ENCODE measurements at regions not wholly inside any gene's neighbourhood (a gene's known extent, or its start where the extent isn't known, plus 50 kb on each side); places are given as distances from the start of the nearest gene placed in this dataset.

DNA sequence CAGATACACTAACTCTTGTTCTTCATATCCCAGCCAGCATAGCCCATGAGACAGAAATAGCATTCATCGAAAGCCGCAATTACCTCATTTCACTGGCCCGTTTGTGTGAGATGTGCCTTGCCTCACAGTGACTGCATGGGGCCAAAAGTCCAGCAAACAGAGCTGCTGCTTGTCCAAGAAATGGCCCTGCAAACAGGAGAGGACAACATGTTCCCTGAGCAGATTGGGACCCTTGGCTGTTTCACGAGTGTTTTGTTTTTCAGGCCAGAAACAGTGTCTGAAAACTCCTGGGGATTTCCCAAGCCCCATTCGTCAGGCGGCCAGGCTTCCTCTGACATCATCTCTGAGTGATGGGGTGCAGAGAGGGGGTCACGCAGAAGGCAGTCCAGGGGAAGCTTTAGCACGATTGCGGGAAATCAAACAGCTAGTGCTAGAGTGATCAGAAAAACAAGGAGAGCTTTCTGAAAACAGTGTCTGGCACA, 503.6 kb upstream of the PAPPA start:
- ATAC-seq: no peak
- TF ChIP-seq, protein P1, sequence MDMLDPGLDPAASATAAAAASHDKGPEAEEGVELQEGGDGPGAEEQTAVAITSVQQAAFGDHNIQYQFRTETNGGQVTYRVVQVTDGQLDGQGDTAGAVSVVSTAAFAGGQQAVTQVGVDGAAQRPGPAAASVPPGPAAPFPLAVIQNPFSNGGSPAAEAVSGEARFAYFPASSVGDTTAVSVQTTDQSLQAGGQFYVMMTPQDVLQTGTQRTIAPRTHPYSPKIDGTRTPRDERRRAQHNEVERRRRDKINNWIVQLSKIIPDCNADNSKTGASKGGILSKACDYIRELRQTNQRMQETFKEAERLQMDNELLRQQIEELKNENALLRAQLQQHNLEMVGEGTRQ (CRISPR knock-in tag; IDR thresholded peaks at IDR 0.05): no peak
- TF ChIP-seq ZNF416 (CRISPR knock-in tag; IDR thresholded peaks at IDR 0.05) (no peak), ETV6 (CRISPR knock-in tag; IDR thresholded peaks at IDR 0.05) (no peak), E2F1 (CRISPR knock-in tag; IDR thresholded peaks at IDR 0.05) (no peak), HMGXB4 (CRISPR knock-in tag; IDR thresholded peaks at IDR 0.05) (no peak), TCF7 (CRISPR knock-in tag; IDR thresholded peaks at IDR 0.05; ENCODE audit: low read depth) (no peak), ZBTB21 (CRISPR knock-in tag; IDR thresholded peaks at IDR 0.05; ENCODE audit: borderline replicate concordance) (no peak), E2F4 (CRISPR knock-in tag; IDR thresholded peaks at IDR 0.05; ENCODE audit: borderline replicate concordance, low read depth) (no peak), FOXP1 (CRISPR knock-in tag; IDR thresholded peaks at IDR 0.05; ENCODE audit: borderline replicate concordance) (no peak)
- TF ChIP-seq, protein P2, sequence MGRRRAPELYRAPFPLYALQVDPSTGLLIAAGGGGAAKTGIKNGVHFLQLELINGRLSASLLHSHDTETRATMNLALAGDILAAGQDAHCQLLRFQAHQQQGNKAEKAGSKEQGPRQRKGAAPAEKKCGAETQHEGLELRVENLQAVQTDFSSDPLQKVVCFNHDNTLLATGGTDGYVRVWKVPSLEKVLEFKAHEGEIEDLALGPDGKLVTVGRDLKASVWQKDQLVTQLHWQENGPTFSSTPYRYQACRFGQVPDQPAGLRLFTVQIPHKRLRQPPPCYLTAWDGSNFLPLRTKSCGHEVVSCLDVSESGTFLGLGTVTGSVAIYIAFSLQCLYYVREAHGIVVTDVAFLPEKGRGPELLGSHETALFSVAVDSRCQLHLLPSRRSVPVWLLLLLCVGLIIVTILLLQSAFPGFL (CRISPR knock-in tag; IDR thresholded peaks at IDR 0.05; ENCODE audit: borderline replicate concordance): no peak
- POLR2A ChIA-PET: no interaction called here
- peaks cover 3% of the 10 kb centered on the region; the same call in 1 of the 2 replicates for H3K27me3 Mint-ChIP-seq (ENCODE audit: low read depth)
- no peaks in the 10 kb centered on the region for H3K9me3 Mint-ChIP-seq
- H3K4me1 Mint-ChIP-seq: no peaks in the 10 kb centered on the region; the same call in 1 of the 2 replicates
- no peaks in the 10 kb centered on the region for H3K36me3 Mint-ChIP-seq
- no peak overlapping the region for H3K4me3 Mint-ChIP-seq
- H3K27ac Mint-ChIP-seq: no peak overlapping the region
- CTCF ChIA-PET: no interaction called here
- no peak for DNase-seq (ENCODE audit: low spot score)

GRCh38 chr9:115650768-115651167, 502.8 kb upstream of the PAPPA start:
- ChIA-PET POLR2A (no interaction called here), CTCF (no interaction called here)
- Mint-ChIP-seq H3K4me3 (no peak overlapping the region), H3K27me3 (ENCODE audit: low read depth) (peaks cover 3% of the 10 kb centered on the region; the same call in 1 of the 2 replicates), H3K36me3 (no peaks in the 10 kb centered on the region), H3K27ac (no peak overlapping the region), H3K9me3 (no peaks in the 10 kb centered on the region), H3K4me1 (no peaks in the 10 kb centered on the region; the same call in 1 of the 2 replicates)
- no peak for DNase-seq (ENCODE audit: low spot score)
- TF ChIP-seq ELF4 (CRISPR knock-in tag; IDR thresholded peaks at IDR 0.05; ENCODE audit: low read depth) (no peak), NFYB (CRISPR knock-in tag; conservative IDR thresholded peaks at IDR 0.05; ENCODE audit: low read depth) (no peak), CREM (CRISPR knock-in tag; IDR thresholded peaks at IDR 0.05) (no peak), NR3C1 (CRISPR knock-in tag; conservative IDR thresholded peaks at IDR 0.05; ENCODE audit: low read depth) (no peak), JUN (CRISPR knock-in tag; IDR thresholded peaks at IDR 0.05) (no peak)
- TF ChIP-seq, protein P1 (CRISPR knock-in tag; IDR thresholded peaks at IDR 0.05): no peak
- TF ChIP-seq, protein P3, sequence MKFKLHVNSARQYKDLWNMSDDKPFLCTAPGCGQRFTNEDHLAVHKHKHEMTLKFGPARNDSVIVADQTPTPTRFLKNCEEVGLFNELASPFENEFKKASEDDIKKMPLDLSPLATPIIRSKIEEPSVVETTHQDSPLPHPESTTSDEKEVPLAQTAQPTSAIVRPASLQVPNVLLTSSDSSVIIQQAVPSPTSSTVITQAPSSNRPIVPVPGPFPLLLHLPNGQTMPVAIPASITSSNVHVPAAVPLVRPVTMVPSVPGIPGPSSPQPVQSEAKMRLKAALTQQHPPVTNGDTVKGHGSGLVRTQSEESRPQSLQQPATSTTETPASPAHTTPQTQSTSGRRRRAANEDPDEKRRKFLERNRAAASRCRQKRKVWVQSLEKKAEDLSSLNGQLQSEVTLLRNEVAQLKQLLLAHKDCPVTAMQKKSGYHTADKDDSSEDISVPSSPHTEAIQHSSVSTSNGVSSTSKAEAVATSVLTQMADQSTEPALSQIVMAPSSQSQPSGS (CRISPR knock-in tag; IDR thresholded peaks at IDR 0.05; ENCODE audit: borderline replicate concordance, low read depth): no peak
- no peak for ATAC-seq
